Cardiac muscle cell (in vitro differentiated cells and primary cell): ENCODE measurements at regions not wholly inside any gene's neighbourhood (a gene's known extent, or its start where the extent isn't known, plus 50 kb on each side); places are given as distances from the start of the nearest gene placed in this dataset.

Experiments used
- DNase-seq, 2 donors: peaks; one replicate each; pipeline versions ENCODE4 v3.0.0 to v3.0.0-alpha.2; 2010 to 2017; ENCODE audit warnings: low read depth in 1 of 2, low spot score in 1 of 2
- H3K27ac ChIP-seq: fragments of 200-600 bp; sonication (generic); 2 replicates; pipeline ENCODE4 v1.5.1; 2016
- H3K27me3 ChIP-seq: fragments of 200-600 bp; sonication (generic); 2 replicates; pipeline ENCODE4 v1.6.0; 2016; ENCODE audit warnings: control low read depth
- H3K36me3 ChIP-seq: fragments of 200-600 bp; sonication (generic); 2 replicates; pipeline ENCODE4 v1.5.1; 2016; ENCODE audit warnings: control low read depth
- H3K4me1 ChIP-seq: fragments of 200-600 bp; sonication (generic); 2 replicates; pipeline ENCODE4 v1.8.1; 2017; ENCODE audit warnings: low read depth, mild to moderate bottlenecking, mixed run types
- H3K4me3 ChIP-seq: fragments of 200-600 bp; sonication (generic); 2 replicates; pipeline ENCODE4 v1.5.1; 2016; ENCODE audit warnings: mild to moderate bottlenecking
- H3K9me3 ChIP-seq: fragments of 200-600 bp; sonication (generic); 2 replicates; pipeline ENCODE4 v1.5.1; 2017; ENCODE audit warnings: low read depth, mild to moderate bottlenecking, control low read depth
- CTCF ChIP-seq: IDR thresholded peaks from 2 replicates; pipeline ENCODE4 v1.5.1; 2012; ENCODE audit warnings: low read depth, mild to moderate bottlenecking, low read length

DNA sequence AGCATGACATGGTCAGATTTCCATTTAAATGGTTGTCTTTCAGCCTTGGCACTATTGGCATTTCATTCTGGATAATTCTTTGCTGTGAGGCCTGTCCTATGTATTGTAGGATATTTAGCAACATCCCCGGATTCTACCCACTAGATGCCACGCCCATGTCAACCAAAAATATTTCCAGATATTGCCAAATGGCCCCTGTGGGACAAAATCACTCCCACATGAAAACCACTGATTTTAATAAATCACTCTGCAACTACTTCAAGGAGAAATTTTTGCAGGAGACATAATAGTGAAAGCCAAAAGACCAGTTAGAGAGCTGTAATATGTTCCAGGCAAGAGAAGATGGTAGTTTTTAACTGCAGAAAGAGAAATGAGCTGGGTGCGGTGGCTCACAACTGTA lies 55.9 kb upstream of the RARB start:
- Histone ChIP-seq H3K27me3 (no peaks in the 10 kb centered on the region), H3K4me1 (peaks cover 3% of the 10 kb centered on the region), H3K27ac (no peak overlapping the region), H3K36me3 (no peaks in the 10 kb centered on the region), H3K4me3 (no peak overlapping the region), H3K9me3 (no peaks in the 10 kb centered on the region)
- no peak for TF ChIP-seq CTCF
- peak in 1 of 2 donors; percentile 27 for DNase-seq

DNA sequence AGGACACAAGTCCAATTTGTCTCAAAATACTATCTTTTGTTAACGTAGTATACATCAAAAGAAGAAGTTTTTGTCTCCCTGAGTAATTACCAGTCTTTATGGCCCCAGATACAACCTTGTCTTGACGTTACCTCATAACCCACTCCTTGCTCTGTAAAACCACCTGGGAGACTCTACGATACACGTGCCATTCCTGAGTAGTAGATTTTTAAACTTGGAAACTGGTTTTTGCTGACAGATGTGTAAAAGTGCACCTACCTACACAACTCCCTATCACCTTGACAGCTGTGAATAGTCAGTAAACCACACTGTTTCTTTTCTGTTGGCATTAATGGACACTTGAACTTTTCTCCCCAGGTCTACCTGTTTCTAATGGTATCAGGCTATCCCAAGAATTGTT lies 51.7 kb upstream of the RARB start:
- no peak for DNase-seq
- TF ChIP-seq CTCF = no peak
- H3K36me3 ChIP-seq = no peaks in the 10 kb centered on the region

GRCh38 chr3:25377042-25377441 lies 51.0 kb upstream of the RARB start:
- no peak for TF ChIP-seq CTCF

More for the DNA sequence above, 51.7 kb upstream of the RARB start:
- Histone ChIP-seq H3K4me3 (no peak overlapping the region), H3K9me3 (no peaks in the 10 kb centered on the region), H3K4me1 (peaks cover 4% of the 10 kb centered on the region), H3K27ac (no peak overlapping the region), H3K27me3 (no peaks in the 10 kb centered on the region)

More at GRCh38 chr3:25377042-25377441, 51.0 kb upstream of the RARB start:
- Histone ChIP-seq H3K36me3 (no peaks in the 10 kb centered on the region), H3K27ac (no peak overlapping the region), H3K27me3 (no peaks in the 10 kb centered on the region), H3K9me3 (no peaks in the 10 kb centered on the region), H3K4me1 (peaks cover 4% of the 10 kb centered on the region), H3K4me3 (no peak overlapping the region)
- DNase-seq = no peak
